ENCODE measurements at regions not wholly inside any gene's neighbourhood (a gene's known extent, or its start where the extent isn't known, plus 50 kb on each side); places are given as distances from the start of the nearest gene placed in this dataset.

GRCh38 chr6:95248499-95248898 lies 328.8 kb upstream of the MANEA start:
- DNase-seq = no peak

GRCh38 chr6:95249175-95249574 lies 328.2 kb upstream of the MANEA start:
- no peak for DNase-seq

- no peak for DNase-seq
Measured at GRCh38 chr6:95249661-95250060, 327.7 kb upstream of the MANEA start.

- no peak for DNase-seq
Measured at GRCh38 chr6:95263840-95264239, 313.5 kb upstream of the MANEA start.

- peak; percentile 48 for DNase-seq
Measured at GRCh38 chr6:95266537-95267258, 310.6 kb upstream of the MANEA start.

GRCh38 chr6:95274686-95275235 lies 302.6 kb upstream of the MANEA start:
- DNase-seq = no peak

- no peak for DNase-seq
Measured at GRCh38 chr6:95279616-95280015, 297.7 kb upstream of the MANEA start.

- peak; percentile 60 for DNase-seq
Measured at GRCh38 chr6:95280686-95281273, 296.6 kb upstream of the MANEA start.

GRCh38 chr6:95285881-95286280 lies 291.5 kb upstream of the MANEA start:
- DNase-seq = no peak

GRCh38 chr6:95286874-95287273 lies 290.5 kb upstream of the MANEA start:
- no peak for DNase-seq

- no peak for DNase-seq
Measured at GRCh38 chr6:95288251-95288650, 289.1 kb upstream of the MANEA start.

GRCh38 chr6:95292011-95292410 lies 285.3 kb upstream of the MANEA start:
- DNase-seq = no peak

- no peak for DNase-seq
Measured at GRCh38 chr6:95293257-95293656, 284.1 kb upstream of the MANEA start.

GRCh38 chr6:95294043-95294442 lies 283.3 kb upstream of the MANEA start:
- DNase-seq = no peak

GRCh38 chr6:95309545-95309944 lies 267.8 kb upstream of the MANEA start:
- no peak for DNase-seq

GRCh38 chr6:95318137-95318536 lies 259.2 kb upstream of the MANEA start:
- no peak for DNase-seq

- DNase-seq = no peak
Measured at GRCh38 chr6:95321126-95321525, 256.2 kb upstream of the MANEA start.

- DNase-seq = no peak
Measured at GRCh38 chr6:95325916-95326315, 251.4 kb upstream of the MANEA start.

GRCh38 chr6:95328231-95328630 lies 249.1 kb upstream of the MANEA start:
- no peak for DNase-seq

GRCh38 chr6:95352064-95352795 lies 225.1 kb upstream of the MANEA start:
- DNase-seq = no peak

- DNase-seq = no peak
Measured at GRCh38 chr6:95354551-95354950, 222.8 kb upstream of the MANEA start.

GRCh38 chr6:95357380-95358020 lies 219.8 kb upstream of the MANEA start:
- no peak for DNase-seq

- DNase-seq = peak; percentile 23
Measured at GRCh38 chr6:95364016-95364604, 213.2 kb upstream of the MANEA start.

Data from hematopoietic multipotent progenitor cell treated with erythropoietin and hydrocortisone succinate and interleukin-3 and kit ligand, for 8 days (in vitro differentiated cells).